ENCODE measurements at regions not wholly inside any gene's neighbourhood (a gene's known extent, or its start where the extent isn't known, plus 50 kb on each side); places are given as distances from the start of the nearest gene placed in this dataset.

- Histone ChIP-seq H3K4me1 (no peaks in the 10 kb centered on the region), H3K36me3 (no peaks in the 10 kb centered on the region), H3K27me3 (peaks cover 0 to 35% (median 0%) of the 10 kb centered on the region in 9 donors), H3K9me3 (no peaks in the 10 kb centered on the region), H3K4me3 (no peak overlapping the region), H3K27ac (no peak overlapping the region)
- ATAC-seq, result no peak
- no peak for TF ChIP-seq CTCF (IDR thresholded peaks at IDR 0.05)
- TF ChIP-seq POLR2A (IDR thresholded peaks at IDR 0.05), result no peak
- no peak for DNase-seq
- intact Hi-C loops (cut with DNase I), result no loop called here
- 72 to 79% (median 75%) methylated on average over 14 of the region's 14 CpGs for WGBS, 4 donors
These were observed 205.3 kb upstream of the C1orf174 start for GRCh38 chr1:4105300-4105880.

GRCh38 chr1:4106731-4107130, 206.7 kb upstream of the C1orf174 start:
- TF ChIP-seq POLR2A (IDR thresholded peaks at IDR 0.05) (no peak), CTCF (IDR thresholded peaks at IDR 0.05) (no peak)

GRCh38 chr1:4107291-4107690, 207.2 kb upstream of the C1orf174 start:
- ATAC-seq, result no peak
- intact Hi-C loops (cut with DNase I), result no loop called here
- H3K27me3 ChIP-seq, result peaks cover 0 to 26% (median 0%) of the 10 kb centered on the region in 9 donors
- no peaks in the 10 kb centered on the region for H3K4me1 ChIP-seq
- no peaks in the 10 kb centered on the region for H3K36me3 ChIP-seq
- 85 to 89% (median 87%) methylated on average over 8 of the region's 8 CpGs for WGBS, 4 donors
- DNase-seq, result no peak
- no peak overlapping the region for H3K4me3 ChIP-seq
- TF ChIP-seq CTCF (IDR thresholded peaks at IDR 0.05) (no peak), POLR2A (IDR thresholded peaks at IDR 0.05) (no peak)
- H3K9me3 ChIP-seq, result no peaks in the 10 kb centered on the region
- H3K27ac ChIP-seq, result no peak overlapping the region

More at GRCh38 chr1:4106731-4107130, 206.7 kb upstream of the C1orf174 start:
- intact Hi-C loops (cut with DNase I), result no loop called here
- no peaks in the 10 kb centered on the region for H3K9me3 ChIP-seq
- H3K27me3 ChIP-seq, result peaks cover 0 to 26% (median 0%) of the 10 kb centered on the region in 9 donors
- no peak for ATAC-seq
- DNase-seq, result no peak
- H3K4me1 ChIP-seq, result no peaks in the 10 kb centered on the region
- no peaks in the 10 kb centered on the region for H3K36me3 ChIP-seq
- H3K4me3 ChIP-seq, result no peak overlapping the region
- WGBS, 4 donors, result 66 to 79% (median 76%) methylated on average over 9 to 10 of the region's 10 CpGs
- no peak overlapping the region for H3K27ac ChIP-seq

- TF ChIP-seq CTCF (IDR thresholded peaks at IDR 0.05) (no peak), POLR2A (IDR thresholded peaks at IDR 0.05) (no peak)
- 40 to 51% (median 47%) methylated on average over 10 of the region's 10 CpGs for WGBS, 4 donors
- no peaks in the 10 kb centered on the region for H3K4me1 ChIP-seq
- no peaks in the 10 kb centered on the region for H3K9me3 ChIP-seq
- H3K27ac ChIP-seq, result no peak overlapping the region
- ATAC-seq (no peak), DNase-seq (no peak)
- H3K36me3 ChIP-seq, result no peaks in the 10 kb centered on the region
- peaks cover 0 to 26% (median 0%) of the 10 kb centered on the region in 9 donors for H3K27me3 ChIP-seq
- H3K4me3 ChIP-seq, result no peak overlapping the region
- intact Hi-C loops (cut with DNase I), result no loop called here
These were observed 208.3 kb upstream of the C1orf174 start for GRCh38 chr1:4108331-4108730.
